Right renal cortex interstitium (tissue), 3 donors: ENCODE measurements at regions not wholly inside any gene's neighbourhood (a gene's known extent, or its start where the extent isn't known, plus 50 kb on each side); places are given as distances from the start of the nearest gene placed in this dataset.
A peak's percentile ranks its signal among the peaks of the same experiment; 100 is the strongest.

Source experiments
- DNase-seq, 3 donors: peaks; one replicate each; pipeline ENCODE4 v3.0.0-alpha.2; 2013; ENCODE audit warnings: low read depth in 3 of 3, low spot score in 2 of 3

GRCh38 chr1:114342376-114342775 is 168.6 kb downstream of the TRIM33 start:
- DNase-seq = no peak

- DNase-seq = peak in 1 of 3 donors; percentile 26
Measured at GRCh38 chr1:114341856-114342255, 169.1 kb downstream of the TRIM33 start.

- DNase-seq = no peak
Measured at GRCh38 chr1:114341299-114341698, 169.7 kb downstream of the TRIM33 start.

GRCh38 chr1:114340892-114341291 is 170.1 kb downstream of the TRIM33 start:
- DNase-seq = no peak

GRCh38 chr1:114339379-114339778 is 171.6 kb downstream of the TRIM33 start:
- no peak for DNase-seq

- no peak for DNase-seq
Measured at GRCh38 chr1:114338191-114338890, 172.7 kb downstream of the TRIM33 start.

GRCh38 chr1:114337417-114337816 is 173.6 kb downstream of the TRIM33 start:
- DNase-seq = no peak

- no peak for DNase-seq
Measured at GRCh38 chr1:114336360-114336759, 174.6 kb downstream of the TRIM33 start.

- DNase-seq = no peak
Measured at GRCh38 chr1:114335273-114335672, 175.7 kb downstream of the TRIM33 start.

GRCh38 chr1:114334297-114334696 is 176.7 kb downstream of the TRIM33 start:
- DNase-seq = no peak

- DNase-seq = no peak
Measured at GRCh38 chr1:114333690-114334089, 177.3 kb downstream of the TRIM33 start.

GRCh38 chr1:114331936-114332335 is 178.3 kb upstream of the SYT6 start:
- DNase-seq = no peak

- DNase-seq = no peak
Measured at GRCh38 chr1:114330451-114330983, 176.8 kb upstream of the SYT6 start.

- DNase-seq = no peak
Measured at GRCh38 chr1:114328361-114328904, 174.8 kb upstream of the SYT6 start.

- DNase-seq = no peak
Measured at GRCh38 chr1:114324662-114324965, 170.9 kb upstream of the SYT6 start.

GRCh38 chr1:114323959-114324661 is 170.4 kb upstream of the SYT6 start:
- DNase-seq = no peak

- no peak for DNase-seq
Measured at GRCh38 chr1:114322734-114323133, 169.1 kb upstream of the SYT6 start.

- no peak for DNase-seq
Measured at GRCh38 chr1:114322207-114322606, 168.5 kb upstream of the SYT6 start.

- no peak for DNase-seq
Measured at GRCh38 chr1:114320586-114320985, 166.9 kb upstream of the SYT6 start.

GRCh38 chr1:114319418-114319817 is 165.7 kb upstream of the SYT6 start:
- DNase-seq = no peak

- DNase-seq = no peak
Measured at GRCh38 chr1:114318961-114319360, 165.3 kb upstream of the SYT6 start.

GRCh38 chr1:114316204-114316603 is 162.5 kb upstream of the SYT6 start:
- DNase-seq = no peak
